NT2/D1 (cell line): ENCODE measurements at regions not wholly inside any gene's neighbourhood (a gene's known extent, or its start where the extent isn't known, plus 50 kb on each side); places are given as distances from the start of the nearest gene placed in this dataset.

ENCODE experiments used
- SUZ12 ChIP-seq: IDR thresholded peaks from 2 replicates; pipeline ENCODE4 v1.6.1; 2011; ENCODE audit not compliant: insufficient read length, insufficient read depth; ENCODE audit errors: extremely low read depth
- YY1 ChIP-seq: IDR thresholded peaks from 2 replicates; pipeline ENCODE4 v1.6.1; 2011; ENCODE audit not compliant: insufficient read length, insufficient read depth
- ZNF274 ChIP-seq: IDR thresholded peaks from 2 replicates; pipeline ENCODE4 v1.6.1; 2011; ENCODE audit warnings: mild to moderate bottlenecking, low read depth, low read length

GRCh38 chr7:1312136-1313070 lies 79.7 kb downstream of the UNCX start:
- TF ChIP-seq ZNF274 (no peak), YY1 (no peak), SUZ12 (no peak)
